Coronary artery (tissue), 2 donors: ENCODE measurements at regions not wholly inside any gene's neighbourhood (a gene's known extent, or its start where the extent isn't known, plus 50 kb on each side); places are given as distances from the start of the nearest gene placed in this dataset.

ENCODE experiments used
- DNase-seq: peaks from one replicate; pipeline ENCODE4 v3.0.0-alpha.2; 2017; ENCODE audit warnings: low spot score
- H3K27ac ChIP-seq, 2 donors: fragments of 200-600 bp; sonication (generic); one replicate each; pipeline ENCODE4 v1.5.1; 2016 to 2019
- H3K4me3 ChIP-seq: fragments of 200-600 bp; sonication (generic); 2 replicates; pipeline ENCODE4 v1.5.1; 2016; ENCODE audit warnings: mild to moderate bottlenecking, moderate library complexity
- CTCF ChIP-seq: fragments of 200-600 bp; sonication (generic); IDR thresholded peaks from one replicate; pipeline ENCODE4 v1.5.1; 2019; ENCODE audit warnings: antibody characterized with exemption

DNA sequence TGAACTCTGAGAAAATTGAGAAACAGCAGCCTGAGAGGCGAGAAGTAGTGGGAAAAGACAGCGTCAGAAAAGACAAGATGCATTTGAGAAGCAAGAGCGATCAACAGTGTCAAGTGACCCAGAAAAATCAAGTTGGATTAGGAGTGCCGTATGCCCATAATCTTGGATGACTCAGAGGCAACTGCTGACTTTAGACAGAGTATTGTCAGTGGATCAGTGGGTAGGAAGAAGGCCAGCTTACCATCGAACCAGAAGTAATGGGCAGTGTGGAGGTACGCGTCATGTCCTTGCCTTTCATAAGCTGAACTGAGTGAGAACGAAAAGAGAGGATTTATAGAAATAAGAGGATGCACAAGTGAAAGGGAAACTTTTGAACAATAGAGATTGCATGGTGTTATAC is 151.0 kb upstream of the NAV3 start:
- no peak overlapping the region for H3K27ac ChIP-seq
- no peak for TF ChIP-seq CTCF
- no peak for DNase-seq
- H3K4me3 ChIP-seq = no peak overlapping the region

DNA sequence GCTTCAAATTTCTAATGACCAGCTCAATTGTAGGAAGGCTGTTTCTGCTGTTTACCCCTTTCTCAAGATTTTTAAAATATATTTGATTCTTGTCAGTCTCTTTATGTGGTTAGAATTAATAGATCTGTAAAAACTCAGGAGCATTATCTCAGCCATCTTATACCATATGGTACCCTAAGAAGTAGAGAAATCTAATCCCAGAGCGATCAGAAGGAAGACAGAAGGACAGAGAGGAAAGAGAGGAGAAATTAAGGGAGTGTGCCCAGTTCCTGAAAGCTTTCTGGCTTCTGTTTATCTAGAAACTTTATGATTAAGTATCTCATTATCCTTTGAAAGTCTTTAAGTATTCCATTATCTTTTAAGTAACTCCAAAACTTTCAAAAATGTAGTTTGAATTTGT is 152.1 kb upstream of the NAV3 start:
- TF ChIP-seq CTCF = no peak

DNA sequence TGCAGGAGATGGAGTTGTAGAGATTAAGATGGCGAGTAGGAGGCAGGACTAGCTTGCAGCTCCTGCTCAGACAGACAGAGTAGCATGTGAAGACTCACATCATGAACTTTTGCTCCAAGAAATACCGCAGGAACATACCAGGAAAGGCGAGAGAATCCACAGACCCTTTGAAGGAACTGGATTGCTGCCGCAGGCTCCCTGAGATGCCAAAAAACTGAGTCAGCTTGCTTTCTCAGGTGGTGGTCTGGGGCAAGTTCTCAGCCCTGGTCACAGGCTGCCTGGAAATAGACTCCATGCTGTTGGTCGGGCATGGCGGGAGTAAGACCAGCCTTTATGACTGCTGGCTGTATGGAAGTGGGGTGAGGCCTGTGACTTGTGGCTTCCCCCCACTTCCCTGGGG is 163.6 kb upstream of the NAV3 start:
- Histone ChIP-seq H3K4me3 (no peak overlapping the region), H3K27ac (no peak overlapping the region)
- DNase-seq = no peak
- no peak for TF ChIP-seq CTCF

More for the DNA sequence above, 152.1 kb upstream of the NAV3 start:
- no peak overlapping the region for H3K27ac ChIP-seq
- no peak for DNase-seq
- no peak overlapping the region for H3K4me3 ChIP-seq

- Histone ChIP-seq H3K27ac (no peak overlapping the region), H3K4me3 (no peak overlapping the region)
- no peak for TF ChIP-seq CTCF
- no peak for DNase-seq
These were observed 182.0 kb upstream of the NAV3 start for GRCh38 chr12:77648716-77649115.

GRCh38 chr12:77645966-77646598 is 184.6 kb upstream of the NAV3 start:
- no peak for TF ChIP-seq CTCF
- H3K4me3 ChIP-seq = no peak overlapping the region
- no peak for DNase-seq
- H3K27ac ChIP-seq = no peak overlapping the region

DNA sequence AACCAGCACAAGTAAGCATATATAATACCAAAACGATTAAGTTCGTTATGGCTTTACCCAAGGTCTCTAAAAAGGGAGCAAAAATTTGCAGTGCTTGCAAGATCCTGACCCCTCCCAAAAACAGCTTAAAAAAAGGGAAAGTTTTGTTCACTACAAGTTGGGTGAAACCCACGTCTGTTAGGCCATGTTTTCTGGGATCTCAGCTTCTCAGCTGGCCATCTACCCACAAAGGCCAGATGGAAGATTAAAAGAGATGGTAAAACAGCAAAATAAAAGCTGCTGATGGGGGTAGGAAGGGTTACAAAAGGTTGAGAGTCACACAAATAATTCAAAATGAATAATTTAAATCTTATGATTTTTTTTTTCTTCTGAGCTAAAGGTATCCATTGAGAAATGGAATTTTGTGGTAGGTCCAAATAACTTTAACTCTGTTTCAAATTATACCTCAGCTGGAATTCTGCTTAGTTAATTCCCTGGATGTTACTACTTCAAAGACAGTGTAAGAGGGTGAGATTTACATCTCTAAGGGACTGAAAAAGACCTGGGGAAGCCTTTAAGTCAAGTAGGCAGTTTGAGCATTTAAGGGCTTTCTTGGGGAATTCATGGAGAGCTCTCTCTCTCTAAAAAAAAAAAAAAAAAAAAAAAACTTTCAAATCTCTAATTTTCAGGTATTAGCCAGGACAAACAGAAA is 185.6 kb upstream of the NAV3 start:
- no peak for DNase-seq
- H3K27ac ChIP-seq = no peak overlapping the region
- TF ChIP-seq CTCF = no peak
- no peak overlapping the region for H3K4me3 ChIP-seq

GRCh38 chr12:77642246-77642645 is 188.4 kb upstream of the NAV3 start:
- no peak overlapping the region for H3K27ac ChIP-seq
- H3K4me3 ChIP-seq = no peak overlapping the region
- no peak for TF ChIP-seq CTCF
- no peak for DNase-seq
